Natural killer cell (primary cell): ENCODE measurements at regions not wholly inside any gene's neighbourhood (a gene's known extent, or its start where the extent isn't known, plus 50 kb on each side); places are given as distances from the start of the nearest gene placed in this dataset.

Experiments
- ATAC-seq, 3 donors: fragments of 150-1000 bp in 2 of 3; fragments of 200-7000 bp in 1 of 3; cut with Tn5 transposase; 1 replicate in 1 of 3; 2 replicates in 2 of 3; pipeline ENCODE4 v1.10.0; 2021; ENCODE audit warnings: mild to moderate bottlenecking in 2 of 3, moderate library complexity in 2 of 3
- DNase-seq, 2 donors: peaks; one replicate each; pipeline versions ENCODE4 v3.0.0 to v3.0.0-alpha.2; 2013 to 2021; ENCODE audit warnings: mixed read lengths in 1 of 2
- H3K27ac ChIP-seq: one replicate; pipeline ENCODE4 v1.5.1; 2013; ENCODE audit warnings: mild to moderate bottlenecking, low read length
- H3K27me3 ChIP-seq: one replicate; pipeline ENCODE4 v1.6.1; 2013; ENCODE audit warnings: low read length; ENCODE audit not compliant: control insufficient read depth, insufficient read depth
- H3K36me3 ChIP-seq: one replicate; pipeline ENCODE4 v1.6.1; 2013; ENCODE audit warnings: low read length; ENCODE audit not compliant: control insufficient read depth, insufficient read depth
- H3K4me1 ChIP-seq: one replicate; pipeline ENCODE4 v1.6.1; 2013; ENCODE audit warnings: low read length; ENCODE audit not compliant: control insufficient read depth, insufficient read depth
- H3K4me3 ChIP-seq: one replicate; pipeline ENCODE4 v1.5.1; 2013; ENCODE audit warnings: low read length
- H3K9me3 ChIP-seq: one replicate; pipeline ENCODE4 v1.6.1; 2013; ENCODE audit warnings: low read length; ENCODE audit not compliant: control insufficient read depth, insufficient read depth
- H3K27ac Mint-ChIP-seq, 2 donors: one replicate each; pipeline ENCODE4 v1.8.0; 2022; ENCODE audit warnings: mild to moderate bottlenecking in 2 of 2, mixed read lengths in 2 of 2, moderate library complexity in 1 of 2
- H3K27me3 Mint-ChIP-seq, 2 donors: one replicate each; pipeline ENCODE4 v1.8.0; 2022; ENCODE audit warnings: low read depth in 2 of 2, mixed read lengths in 2 of 2
- H3K36me3 Mint-ChIP-seq: one replicate; pipeline ENCODE4 v1.8.0; 2022; ENCODE audit warnings: mixed read lengths
- H3K4me1 Mint-ChIP-seq, 2 donors: one replicate each; pipeline ENCODE4 v1.8.0; 2022; ENCODE audit warnings: mixed read lengths in 2 of 2
- H3K4me3 Mint-ChIP-seq: one replicate; pipeline ENCODE4 v1.8.0; 2022; ENCODE audit warnings: mild to moderate bottlenecking, moderate library complexity, mixed read lengths
- H3K9me3 Mint-ChIP-seq, 2 donors: one replicate each; pipeline ENCODE4 v1.8.0; 2022; ENCODE audit warnings: mixed read lengths in 2 of 2
- CTCF ChIP-seq: fragments of 200-600 bp; IDR thresholded peaks from one replicate; pipeline ENCODE4 v1.8.0; 2022; ENCODE audit warnings: antibody characterized with exemption
- WGBS: methylation state at CpG from one replicate; pipeline ENCODE4 v1.1.7; 2013; ENCODE audit warnings: missing lambda C conversion rate; ENCODE audit not compliant: insufficient coverage; 5-methylcytosine and 5-hydroxymethylcytosine counted together
- intact Hi-C: fragments of 100-400 bp; cut with micrococcal nuclease; formaldehyde crosslinking; loops from one replicate; pipeline ENCODE4 v1.14.2; 2022

- H3K9me3 Mint-ChIP-seq = no peaks in the 10 kb centered on the region
- WGBS = 75% methylated on average over 2 of the region's 2 CpGs
Measured at GRCh38 chr1:58418283-58419228, 128.0 kb downstream of the OMA1 start.

GRCh38 chr1:58412071-58412580, 134.4 kb downstream of the OMA1 start:
- WGBS = 98% methylated on average over 4 of the region's 4 CpGs
- ATAC-seq (no peak), DNase-seq (no peak)
- Mint-ChIP-seq H3K4me1 (no peaks in the 10 kb centered on the region), H3K36me3 (no peaks in the 10 kb centered on the region), H3K4me3 (no peak overlapping the region), H3K9me3 (no peaks in the 10 kb centered on the region), H3K27ac (no peak overlapping the region), H3K27me3 (no peaks in the 10 kb centered on the region)
- no peaks in the 10 kb centered on the region for H3K9me3 ChIP-seq
- H3K4me1 ChIP-seq = no peaks in the 10 kb centered on the region
- no peak overlapping the region for H3K4me3 ChIP-seq
- no peak overlapping the region for H3K27ac ChIP-seq
- TF ChIP-seq CTCF = no peak
- no peaks in the 10 kb centered on the region for H3K27me3 ChIP-seq
- intact Hi-C loops = no loop called here
- H3K36me3 ChIP-seq = no peaks in the 10 kb centered on the region

More at GRCh38 chr1:58418283-58419228, 128.0 kb downstream of the OMA1 start:
- intact Hi-C loops = no loop called here
- DNase-seq (no peak), ATAC-seq (no peak)
- Histone ChIP-seq H3K27ac (no peak overlapping the region), H3K4me1 (no peaks in the 10 kb centered on the region), H3K36me3 (no peaks in the 10 kb centered on the region), H3K4me3 (no peak overlapping the region), H3K9me3 (no peaks in the 10 kb centered on the region), H3K27me3 (no peaks in the 10 kb centered on the region)
- H3K27me3 Mint-ChIP-seq = peaks cover 0 to 3% of the 10 kb centered on the region in 2 donors
- no peak overlapping the region for H3K27ac Mint-ChIP-seq
- no peak for TF ChIP-seq CTCF
- no peaks in the 10 kb centered on the region for H3K36me3 Mint-ChIP-seq
- no peaks in the 10 kb centered on the region for H3K4me1 Mint-ChIP-seq
- no peak overlapping the region for H3K4me3 Mint-ChIP-seq

- 94% methylated on average over 5 of the region's 6 CpGs for WGBS
- Mint-ChIP-seq H3K4me1 (no peaks in the 10 kb centered on the region), H3K36me3 (no peaks in the 10 kb centered on the region), H3K4me3 (no peak overlapping the region), H3K27ac (no peak overlapping the region), H3K27me3 (peaks cover 0 to 4% of the 10 kb centered on the region in 2 donors), H3K9me3 (no peaks in the 10 kb centered on the region)
- Histone ChIP-seq H3K4me1 (no peaks in the 10 kb centered on the region), H3K27ac (no peak overlapping the region), H3K36me3 (no peaks in the 10 kb centered on the region), H3K4me3 (no peak overlapping the region), H3K27me3 (no peaks in the 10 kb centered on the region), H3K9me3 (no peaks in the 10 kb centered on the region)
- TF ChIP-seq CTCF = no peak
- intact Hi-C loops = no loop called here
- ATAC-seq = no peak
- no peak for DNase-seq
Measured at GRCh38 chr1:58409890-58410289, 136.6 kb downstream of the OMA1 start.
